GM13977 (cell line): ENCODE measurements at regions not wholly inside any gene's neighbourhood (a gene's known extent, or its start where the extent isn't known, plus 50 kb on each side); places are given as distances from the start of the nearest gene placed in this dataset.
A peak's percentile ranks its signal among the peaks of the same experiment; 100 is the strongest.

Source experiments
- DNase-seq: peaks from one replicate; pipeline ENCODE4 v3.0.0; 2012; ENCODE audit warnings: low spot score
- CTCF ChIP-seq: IDR thresholded peaks from 2 replicates; pipeline ENCODE4 v1.5.1; 2012; ENCODE audit warnings: mild to moderate bottlenecking, control low read depth; ENCODE audit not compliant: insufficient read depth; ENCODE audit errors: extremely low read depth, missing control alignments
- in situ Hi-C: fragments of 300-500 bp; cut with MboI; formaldehyde crosslinking; loops from one replicate; pipeline ENCODE4 v1.12.0; 2022; ENCODE audit warnings: low sequenced_read_pairs, low pct_unique_long_range_greater_than_20kb, mixed read lengths, inconsistent platforms; ENCODE audit not compliant: unreplicated experiment

GRCh38 chr9:80146466-80146865 is 574.7 kb downstream of the TLE4 start:
- DNase-seq, result no peak
- in situ Hi-C loops, result no loop called here
- TF ChIP-seq CTCF, result peak; percentile 13

GRCh38 chr9:80144856-80145255 is 573.1 kb downstream of the TLE4 start:
- DNase-seq, result no peak
- TF ChIP-seq CTCF, result no peak
- in situ Hi-C loops, result no loop called here

GRCh38 chr9:80144406-80144805 is 572.6 kb downstream of the TLE4 start:
- DNase-seq, result no peak
- in situ Hi-C loops, result no loop called here
- TF ChIP-seq CTCF, result no peak

- in situ Hi-C loops, result no loop called here
- DNase-seq, result no peak
- no peak for TF ChIP-seq CTCF
Observed at GRCh38 chr9:80143899-80144298, 572.1 kb downstream of the TLE4 start.

- TF ChIP-seq CTCF, result no peak
- DNase-seq, result peak; percentile 47
- in situ Hi-C loops, result no loop called here
Observed at GRCh38 chr9:80134487-80134886, 562.7 kb downstream of the TLE4 start.

- no peak for DNase-seq
- in situ Hi-C loops, result no loop called here
- TF ChIP-seq CTCF, result no peak
Observed at GRCh38 chr9:80131627-80132026, 559.9 kb downstream of the TLE4 start.

- in situ Hi-C loops, result no loop called here
- TF ChIP-seq CTCF, result no peak
Observed at GRCh38 chr9:80127920-80128319, 556.2 kb downstream of the TLE4 start.

More at GRCh38 chr9:80127920-80128319, 556.2 kb downstream of the TLE4 start:
- no peak for DNase-seq
